Hypothalamus (tissue), 51 donors: ENCODE measurements at regions not wholly inside any gene's neighbourhood (a gene's known extent, or its start where the extent isn't known, plus 50 kb on each side); places are given as distances from the start of the nearest gene placed in this dataset.

Experiments
- DNase-seq, 51 donors: peaks; one replicate each; lab custom pipeline; 2025; lab: John Stamatoyannopoulos, UW

DNA sequence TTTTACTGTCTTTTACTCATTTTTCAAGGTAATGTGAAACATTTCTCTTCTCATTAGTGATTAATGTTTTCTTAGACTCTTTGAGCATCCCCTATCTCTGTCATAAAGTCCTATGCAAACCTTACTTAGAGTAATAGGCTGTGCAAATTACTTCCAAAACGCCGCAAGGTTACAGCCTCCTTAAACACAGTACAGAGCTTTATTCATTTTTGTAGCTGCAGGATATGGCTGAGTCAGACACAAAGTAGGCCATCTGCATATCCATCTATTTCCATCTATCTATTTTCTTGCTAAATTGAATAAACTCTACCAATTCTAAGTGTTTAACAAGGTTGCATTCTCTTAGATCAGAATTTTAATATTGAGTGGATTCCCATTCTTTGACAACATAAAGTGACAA, 335.6 kb upstream of the SLC16A7 start:
- no peak for DNase-seq

DNA sequence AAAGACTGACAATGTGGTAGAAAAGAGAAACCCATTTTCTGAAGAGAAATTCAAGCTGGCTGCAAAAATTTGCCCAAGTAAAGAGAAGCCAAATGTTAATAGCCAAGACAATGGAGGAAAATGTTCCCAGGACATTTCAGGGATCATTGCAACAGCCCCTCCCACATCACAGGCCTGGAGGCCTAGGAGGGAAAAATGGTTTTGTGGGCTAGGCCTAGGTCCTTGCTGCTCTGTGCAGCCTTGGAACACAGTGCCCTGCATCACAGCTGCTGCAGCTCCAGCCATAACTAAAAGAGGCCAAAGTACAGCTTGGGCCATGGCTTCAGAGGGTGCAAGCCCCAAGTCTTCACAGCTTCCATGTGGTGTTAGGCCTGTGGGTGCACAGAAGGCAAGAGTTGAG, 332.4 kb upstream of the LRIG3 start:
- no peak for DNase-seq

DNA sequence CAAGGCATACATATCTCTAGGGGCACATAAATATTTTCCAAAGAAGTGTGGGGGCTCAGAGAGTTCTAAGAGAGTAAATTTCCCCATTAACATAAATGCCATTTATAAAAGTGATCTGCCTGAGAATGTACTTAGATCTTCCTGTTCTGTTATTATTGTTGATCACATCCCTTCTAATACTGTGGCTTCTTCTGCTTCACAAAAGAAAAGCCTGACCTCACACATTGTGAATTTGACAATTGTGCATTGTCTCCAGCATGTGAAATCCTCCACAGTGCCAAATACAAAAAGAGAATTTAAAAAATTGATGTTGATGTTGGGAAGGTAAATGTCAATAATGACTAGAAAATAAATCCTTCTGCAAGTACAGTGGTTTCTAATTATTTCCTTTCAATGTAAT, 330.5 kb upstream of the LRIG3 start:
- peak in 1 of 51 donors; percentile 50 for DNase-seq

DNA sequence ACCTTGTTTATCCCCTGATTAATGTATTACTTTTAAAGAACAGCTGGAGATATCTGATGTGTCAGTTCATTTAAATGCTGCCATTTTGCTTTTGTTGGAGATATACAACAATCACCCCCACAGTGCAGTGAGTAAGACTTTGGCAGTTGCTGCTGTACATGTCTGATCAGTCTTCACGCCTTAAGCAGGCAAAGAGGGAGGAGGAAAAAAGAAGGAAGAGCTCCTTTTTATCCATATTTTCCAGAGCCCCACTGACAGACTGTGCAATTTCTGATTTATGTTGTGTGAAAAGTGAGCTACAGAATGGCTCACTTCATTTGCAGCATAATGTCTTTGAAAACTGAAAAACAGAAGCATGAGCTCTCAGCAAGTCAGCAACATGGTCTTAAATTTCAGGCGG, 319.7 kb upstream of the LRIG3 start:
- DNase-seq = peak in 1 of 51 donors; percentile 1

DNA sequence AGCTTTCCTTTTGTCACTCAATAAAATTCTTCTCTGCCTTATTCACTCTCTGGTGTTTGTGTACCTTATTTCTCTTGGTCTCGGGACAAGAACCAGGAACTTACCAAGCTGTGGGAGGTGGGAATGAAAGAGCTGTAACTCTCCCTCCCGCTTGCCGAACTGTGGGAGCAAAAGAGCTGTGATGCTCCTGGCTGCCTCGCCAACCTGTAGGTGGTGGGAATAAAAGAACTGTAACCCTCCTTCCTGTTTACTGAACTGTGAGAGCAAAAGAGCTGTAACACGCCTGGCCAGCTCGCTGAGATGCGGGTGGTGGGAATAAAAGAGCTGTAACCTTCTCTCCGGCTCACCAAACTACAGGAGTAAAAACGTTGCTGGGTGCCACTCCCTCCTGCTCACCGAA, 314.1 kb upstream of the LRIG3 start:
- no peak for DNase-seq

DNA sequence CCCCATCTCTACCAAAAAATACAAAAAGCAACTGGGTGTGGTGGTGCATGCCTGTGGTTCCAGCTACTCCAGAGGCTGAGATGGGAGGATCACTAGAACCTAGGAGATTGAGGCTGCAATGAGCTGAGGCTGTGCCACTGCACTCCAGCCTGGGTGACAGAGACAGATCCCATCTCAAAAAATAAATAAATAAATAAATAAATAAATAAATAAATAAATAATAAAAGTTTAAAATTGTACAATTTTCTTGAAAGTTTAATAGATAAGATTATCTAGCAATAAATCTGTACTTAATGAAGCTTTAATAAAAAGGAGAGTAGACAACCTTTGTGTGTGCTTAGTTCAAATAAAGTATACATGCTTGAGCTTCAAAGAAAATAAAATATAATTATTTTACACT, 310.0 kb upstream of the LRIG3 start:
- no peak for DNase-seq

DNA sequence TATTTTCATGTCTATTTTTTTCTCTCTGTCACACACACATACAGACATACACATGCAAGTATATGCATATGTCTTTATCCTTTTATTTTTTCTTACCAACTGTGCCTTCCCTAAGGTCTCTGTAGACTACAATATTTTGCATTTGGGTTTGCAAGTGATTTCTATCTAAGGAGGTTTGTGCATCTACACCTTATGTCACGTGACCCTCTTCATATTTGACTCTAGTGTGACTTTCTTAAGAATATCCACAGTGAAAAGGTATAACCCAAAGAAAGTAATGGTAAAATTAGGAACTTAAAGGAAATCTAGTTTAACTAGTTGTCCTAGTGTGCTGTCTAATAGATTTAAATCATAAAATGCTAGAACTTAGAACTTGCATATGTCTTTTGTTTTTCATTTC, 298.8 kb upstream of the LRIG3 start:
- DNase-seq = no peak

DNA sequence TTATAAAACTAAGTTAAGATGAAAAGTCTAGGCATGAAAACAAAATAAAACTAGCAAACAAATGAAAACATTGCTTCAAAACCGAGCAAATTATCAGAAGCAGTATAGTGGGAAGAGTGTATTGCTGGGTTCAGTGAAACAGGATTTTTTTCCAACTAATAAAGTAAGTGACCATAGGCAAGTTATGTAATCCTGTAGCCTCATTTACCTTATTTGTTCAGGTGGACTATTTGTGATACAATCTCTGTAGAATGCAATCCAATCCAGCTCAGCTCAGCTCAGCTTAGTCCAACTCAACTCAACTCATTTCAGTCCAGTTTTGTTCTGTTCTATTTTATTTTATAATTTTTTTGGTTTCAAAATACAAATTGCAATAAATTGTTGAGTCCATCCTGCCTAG, 276.7 kb upstream of the LRIG3 start:
- no peak for DNase-seq

DNA sequence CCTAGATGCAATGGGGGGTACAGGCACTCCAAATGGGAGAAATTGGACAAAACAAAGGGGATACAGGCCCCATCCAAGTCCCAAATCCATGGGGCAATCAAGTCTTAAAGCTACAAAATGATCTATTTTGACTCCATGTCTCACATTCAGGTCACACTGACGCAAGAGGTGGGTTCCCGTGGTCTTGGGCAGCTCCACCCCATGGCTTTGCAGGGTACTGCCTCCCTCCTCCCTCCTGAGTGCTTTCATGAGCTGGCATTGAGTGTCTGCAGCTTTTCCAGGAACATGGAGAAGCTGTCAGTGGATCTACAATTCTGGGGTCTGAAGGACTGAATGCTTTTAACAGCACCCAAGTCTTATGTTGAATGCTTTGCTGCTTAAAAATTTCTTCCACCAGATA, 274.5 kb upstream of the LRIG3 start:
- DNase-seq = no peak

DNA sequence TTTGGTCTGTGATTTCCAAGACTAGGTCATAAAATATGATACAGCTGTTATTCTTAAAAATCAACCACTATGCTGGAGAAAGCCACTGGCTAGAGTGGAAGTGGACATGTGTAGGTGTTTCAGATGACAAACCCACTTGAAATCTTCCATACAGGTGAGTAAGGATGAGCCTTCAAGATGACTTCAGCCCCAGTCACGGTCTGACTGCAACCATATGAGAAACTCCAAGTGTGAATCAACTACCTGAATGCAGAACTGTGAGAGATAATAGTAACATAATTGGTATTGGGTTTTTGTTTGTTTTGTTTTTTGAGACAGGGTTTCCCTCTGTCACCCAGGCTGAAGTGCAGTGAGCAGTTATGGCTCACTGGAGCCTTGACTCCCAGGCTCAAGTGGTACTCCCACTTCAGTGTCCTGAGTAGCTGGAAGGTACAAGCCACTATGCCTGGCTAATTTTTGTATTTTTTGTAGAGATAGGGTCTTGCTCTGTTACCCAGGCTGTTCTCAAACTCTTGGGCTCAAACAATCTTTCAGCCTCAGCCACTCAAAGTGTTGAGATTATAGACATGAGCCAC, 273.3 kb upstream of the LRIG3 start:
- no peak for DNase-seq

DNA sequence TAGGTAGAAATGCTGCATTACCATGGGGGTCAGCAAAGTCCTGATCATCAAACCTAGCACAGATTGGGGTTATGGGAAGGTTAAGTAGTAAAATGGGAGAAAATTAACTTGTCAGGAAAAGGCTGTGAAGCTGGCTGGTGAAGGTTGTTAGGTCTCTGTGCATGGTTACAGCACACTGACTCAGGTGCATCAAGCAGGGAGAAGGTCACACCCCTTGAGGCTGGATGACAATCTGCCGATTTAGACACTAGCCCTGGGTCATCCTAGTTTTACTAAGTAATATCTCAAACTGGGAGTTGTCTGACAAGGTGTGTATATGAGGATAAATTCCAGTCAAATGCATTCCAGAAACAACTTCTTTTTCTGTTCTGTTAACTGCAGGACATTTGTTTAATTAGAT, 271.1 kb upstream of the LRIG3 start:
- no peak for DNase-seq

DNA sequence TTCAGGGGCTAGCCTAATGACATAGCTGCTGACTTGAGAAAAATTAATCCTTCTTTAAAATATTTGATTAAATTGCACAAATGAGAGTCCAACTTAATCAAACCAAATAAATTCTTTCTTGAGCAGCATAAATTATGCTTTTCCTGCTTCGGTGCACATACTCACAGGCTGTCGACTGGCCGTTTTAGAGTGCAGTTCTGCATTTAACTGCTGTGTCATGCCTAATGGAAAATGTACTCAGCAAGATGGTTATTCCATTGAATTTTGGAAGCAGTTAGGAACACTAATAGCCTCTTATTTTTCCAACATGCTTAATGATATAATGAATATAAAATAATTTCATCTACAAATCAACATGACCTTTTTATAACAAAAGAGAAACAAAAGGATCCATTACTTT, 266.1 kb upstream of the LRIG3 start:
- DNase-seq = no peak

DNA sequence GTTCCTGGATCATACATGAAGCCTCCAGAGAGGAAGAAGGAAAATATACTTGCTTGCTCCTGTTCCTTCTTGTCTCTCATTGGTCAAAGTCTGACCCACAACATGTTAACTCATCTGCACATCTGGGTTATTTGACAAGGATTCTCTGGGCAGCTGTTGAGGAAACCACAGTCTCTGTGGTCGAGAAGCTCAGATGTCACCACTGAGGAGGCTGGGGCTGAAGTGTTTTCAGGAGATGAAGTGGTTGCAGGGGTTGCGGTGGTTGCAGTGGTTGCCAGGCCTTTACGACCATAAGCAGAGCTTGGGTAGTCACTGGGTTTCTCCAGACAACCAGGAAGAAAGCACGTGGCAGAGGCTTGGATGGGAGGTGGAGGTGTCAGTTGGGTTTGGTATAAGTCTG, 265.0 kb upstream of the LRIG3 start:
- no peak for DNase-seq

DNA sequence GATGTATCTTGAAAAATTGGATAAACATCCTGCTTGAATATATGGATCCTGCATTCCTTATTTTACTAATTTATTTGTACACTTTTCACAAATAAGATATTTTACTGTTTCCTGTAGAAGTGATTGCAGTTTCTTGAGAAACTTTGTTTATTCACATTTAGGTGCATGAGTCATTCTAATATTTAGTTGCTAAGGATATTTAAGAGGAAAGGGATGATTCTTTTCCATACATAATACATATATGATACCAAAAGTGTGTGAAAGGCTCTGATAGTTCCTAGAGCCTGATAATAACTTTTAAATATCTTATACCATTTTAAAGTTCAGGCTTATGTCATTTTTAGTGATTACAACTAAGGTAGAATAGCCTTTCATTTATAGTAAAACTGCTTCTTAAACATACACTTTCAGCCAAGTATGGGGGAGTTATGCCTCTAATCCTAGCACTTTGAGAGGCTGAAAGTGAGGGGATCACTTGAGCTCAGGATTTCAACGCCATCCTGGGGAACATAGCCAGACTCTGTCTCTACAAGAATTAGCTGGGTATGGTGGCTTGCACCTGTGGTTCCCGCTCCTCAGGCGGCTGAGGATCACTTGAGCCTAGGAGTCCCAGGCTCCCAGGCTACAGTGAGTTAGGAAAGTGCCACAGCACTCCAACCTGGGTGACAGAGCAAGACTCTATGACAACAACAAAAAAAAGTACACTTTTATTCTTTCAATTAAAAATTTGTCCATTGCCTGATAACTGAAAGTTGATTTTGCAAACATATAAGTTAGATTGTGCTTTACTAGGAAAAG, 262.6 kb upstream of the LRIG3 start:
- no peak for DNase-seq

DNA sequence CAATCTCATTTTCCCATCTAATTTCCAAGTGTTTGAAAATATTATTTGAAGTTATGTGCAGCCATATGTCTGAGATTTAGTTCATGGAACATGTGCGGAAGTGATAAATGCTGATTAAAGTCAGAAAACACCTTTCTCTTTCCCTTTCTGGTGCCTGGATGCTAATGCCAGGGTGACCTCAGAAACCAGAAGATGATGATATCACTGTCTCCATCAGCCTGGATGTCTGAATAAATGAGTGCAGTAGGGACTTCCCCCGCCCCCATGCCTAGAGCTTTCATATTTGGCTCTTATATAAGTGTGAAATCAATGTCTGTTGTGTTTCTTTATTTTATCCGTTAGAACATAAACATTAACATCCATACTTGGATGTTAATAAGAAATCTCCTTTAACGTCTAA, 261.9 kb upstream of the LRIG3 start:
- no peak for DNase-seq

DNA sequence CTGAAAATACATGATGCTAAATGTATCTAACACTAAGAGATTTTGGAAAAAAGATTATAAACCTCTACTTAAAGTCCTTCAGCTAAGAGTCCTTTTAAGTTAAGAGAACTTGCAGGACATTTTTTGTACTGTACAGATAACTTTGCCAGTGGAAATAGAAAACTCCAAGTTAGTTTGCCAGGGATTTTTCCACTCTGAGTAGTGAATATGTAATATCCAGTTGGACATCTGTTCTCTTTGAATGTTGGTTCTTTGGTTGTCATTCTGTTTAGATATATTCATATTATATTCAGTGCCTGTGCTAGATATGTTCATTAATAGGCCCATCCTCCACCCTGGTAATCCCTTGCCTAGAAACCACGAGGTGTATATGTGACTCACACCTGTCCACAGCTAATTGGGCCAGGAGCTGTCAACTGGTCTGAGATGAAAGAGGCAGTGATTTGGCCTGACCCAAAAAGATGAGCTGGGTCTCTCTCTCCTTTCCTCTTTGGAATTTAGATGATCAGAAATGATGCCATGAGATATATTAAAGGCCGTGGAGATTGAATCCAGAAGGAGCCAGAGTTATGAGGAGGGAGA, 261.0 kb upstream of the LRIG3 start:
- DNase-seq = no peak

DNA sequence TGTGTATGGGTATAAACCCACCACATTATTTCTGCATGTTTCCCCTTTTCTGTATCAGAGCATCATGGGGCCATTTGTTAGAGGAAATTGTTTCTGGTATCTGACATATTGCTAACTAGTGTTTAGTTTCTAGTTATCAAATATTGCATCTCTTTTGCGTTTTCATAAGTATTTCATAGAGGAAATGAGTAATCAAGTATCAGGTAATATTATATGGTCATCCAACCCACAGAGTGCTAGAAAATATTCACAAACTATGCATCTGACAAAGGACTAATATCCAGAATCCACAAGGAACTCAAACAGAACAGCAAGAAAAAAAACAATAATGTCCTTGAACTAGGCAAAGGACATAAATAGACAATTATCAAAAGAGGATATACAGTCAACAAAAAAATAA, 258.9 kb upstream of the LRIG3 start:
- no peak for DNase-seq

DNA sequence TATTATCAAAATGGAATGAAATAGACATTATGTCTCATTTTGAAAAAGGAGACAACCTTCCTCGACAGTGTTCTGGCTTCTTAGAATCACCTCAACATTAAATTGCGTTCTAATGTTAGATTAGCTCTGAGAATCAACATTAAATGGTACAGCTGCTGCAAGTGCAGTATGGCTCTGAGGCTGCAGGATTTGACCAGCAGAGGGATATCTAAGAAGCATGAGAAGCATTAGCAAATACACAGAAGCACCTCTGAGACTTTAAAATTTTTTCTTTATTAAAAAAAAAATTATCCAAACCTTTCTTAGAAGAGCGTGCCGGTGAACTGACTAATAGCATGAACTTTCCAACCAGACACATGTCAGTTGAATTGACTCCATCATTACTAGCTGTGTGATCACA, 253.4 kb upstream of the LRIG3 start:
- no peak for DNase-seq

DNA sequence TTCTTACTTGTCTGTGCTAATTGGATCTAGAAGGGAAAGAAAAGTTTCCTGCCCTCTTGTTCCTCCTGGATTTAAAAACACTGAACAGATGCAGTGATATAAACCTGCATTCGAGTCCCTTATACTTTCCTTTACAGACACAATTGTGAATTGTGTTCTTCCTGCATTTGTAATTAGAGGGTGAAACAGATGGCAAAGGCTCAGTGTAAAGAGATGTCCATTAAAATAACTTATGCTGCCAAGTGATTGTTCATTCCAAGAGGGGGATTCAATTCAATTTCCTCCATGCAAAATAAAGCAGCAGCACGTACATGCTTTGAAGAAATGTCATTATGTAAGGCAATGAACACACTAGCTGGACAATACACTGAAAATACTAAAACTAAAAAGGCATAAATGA, 248.3 kb upstream of the LRIG3 start:
- no peak for DNase-seq

DNA sequence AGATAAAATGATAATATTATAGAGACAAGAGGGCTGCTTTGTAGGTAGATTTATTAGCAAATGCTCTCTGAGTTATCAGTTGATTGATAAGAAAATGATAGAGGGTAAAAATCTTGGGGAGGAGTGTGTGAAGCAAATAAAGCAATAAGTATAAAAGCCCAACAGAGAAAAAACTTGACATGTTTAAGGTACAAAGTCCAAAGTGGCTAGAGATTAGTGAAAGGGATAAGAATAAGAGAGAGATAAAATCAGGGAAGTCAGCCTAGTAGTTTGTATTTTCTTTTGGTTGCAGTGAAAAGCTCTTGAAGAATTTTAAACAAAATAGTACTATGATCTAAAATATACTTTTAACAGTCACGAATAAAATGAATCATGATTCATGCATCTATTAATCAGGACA, 246.2 kb upstream of the LRIG3 start:
- no peak for DNase-seq

DNA sequence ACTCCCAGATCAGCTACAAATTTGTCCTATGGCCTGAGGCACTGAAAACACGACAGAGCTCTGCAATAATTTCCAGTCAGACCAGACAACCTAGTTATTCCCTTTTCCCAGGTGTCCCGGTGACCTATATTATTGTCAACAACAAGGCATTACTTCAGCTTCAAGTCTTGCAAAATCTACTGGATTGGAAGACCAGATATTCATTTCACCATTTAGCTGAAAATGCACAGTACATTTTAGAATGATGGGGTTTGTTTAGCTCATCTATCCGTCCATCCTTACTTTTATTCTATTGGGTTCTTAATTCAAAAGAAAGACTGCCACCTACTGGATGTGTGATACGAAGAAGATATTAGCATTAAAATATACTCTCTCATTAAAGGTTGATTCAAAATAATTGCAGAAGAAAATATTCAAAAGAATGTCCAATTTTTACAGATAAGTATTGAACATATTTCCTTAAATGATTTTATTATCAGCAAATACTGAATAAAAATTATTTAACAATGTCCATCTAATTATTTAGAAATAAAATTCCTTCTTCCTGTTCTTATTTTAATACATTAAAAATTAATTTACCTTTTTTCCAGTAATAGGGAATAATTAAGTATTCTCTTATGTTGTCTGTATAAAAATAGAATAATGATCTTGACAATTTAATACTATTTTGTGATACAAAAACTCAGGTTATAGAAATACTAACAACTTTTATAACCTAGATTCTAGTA, 244.9 kb upstream of the LRIG3 start:
- DNase-seq = peak in 1 of 51 donors; percentile 18

DNA sequence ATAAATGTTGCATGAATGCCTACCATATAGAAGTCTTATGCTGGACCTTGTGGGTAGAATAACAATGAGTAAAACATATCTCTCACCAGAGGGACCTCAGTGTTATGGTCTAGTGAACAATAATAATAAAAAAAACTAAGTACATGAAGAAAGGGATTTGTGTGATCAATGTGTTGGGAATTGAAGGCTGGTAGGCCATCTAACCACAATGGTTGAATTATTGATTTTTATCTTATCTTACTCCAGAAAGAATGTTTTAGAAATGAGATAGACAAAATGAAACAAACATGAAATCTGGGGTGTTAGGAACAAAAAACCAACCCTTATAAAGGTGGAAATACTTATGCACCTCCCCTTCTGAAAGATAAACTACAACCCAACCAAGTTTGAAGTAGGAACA, 243.9 kb upstream of the LRIG3 start:
- no peak for DNase-seq
